H1 (cell line): ENCODE measurements at regions not wholly inside any gene's neighbourhood (a gene's known extent, or its start where the extent isn't known, plus 50 kb on each side); places are given as distances from the start of the nearest gene placed in this dataset.

Source experiments
- CTCF ChIA-PET: fragments of 300-600 bp; sonication (Branson Sonifier 250); formaldehyde crosslinking; loops from one replicate; lab custom pipeline; 2021; ENCODE audit not compliant: partially characterized antibody; lab: Charles Lee
- POLR2A ChIA-PET: fragments of 300-600 bp; sonication (Branson Sonifier 250); formaldehyde crosslinking; loops from one replicate; lab custom pipeline; 2021; ENCODE audit warnings: inconsistent platforms; ENCODE audit not compliant: partially characterized antibody; lab: Charles Lee
- DNase-seq, 2 experiments: peaks; one replicate each; pipeline versions ENCODE4 v3.0.0 to v3.0.0-alpha.2; 2010 to 2022; ENCODE audit warnings: low spot score in 2 of 2, low read depth in 1 of 2, mixed read lengths in 1 of 2
- FAIRE-seq: peaks from 2 replicates; lab custom pipeline; 2011; peaks lifted over from hg19 to GRCh38; lab: Jason Lieb, UNC
- H2AFZ ChIP-seq: 2 replicates; pipeline ENCODE4 v1.8.1; 2012; ENCODE audit warnings: low read length, inconsistent platforms
- H2AK5ac ChIP-seq: 2 replicates; pipeline ENCODE4 v1.6.1; 2013; ENCODE audit warnings: low read depth, low read length
- H2BK120ac ChIP-seq: replicated peaks from 2 replicates; pipeline ENCODE3; 2013; ENCODE audit warnings: low read depth, low read length, inconsistent platforms
- H2BK12ac ChIP-seq: 2 replicates; pipeline ENCODE4 v1.6.1; 2013; ENCODE audit warnings: low read depth, low read length
- H2BK15ac ChIP-seq: 2 replicates; pipeline ENCODE4 v1.6.1; 2013; ENCODE audit warnings: low read length
- H2BK20ac ChIP-seq: 2 replicates; pipeline ENCODE4 v1.6.1; 2013; ENCODE audit warnings: low read length
- H2BK5ac ChIP-seq: 2 replicates; pipeline ENCODE4 v1.6.1; 2013; ENCODE audit warnings: low read depth, low read length
- H3K14ac ChIP-seq: 2 replicates; pipeline ENCODE4 v1.6.1; 2013; ENCODE audit warnings: inconsistent platforms; ENCODE audit not compliant: insufficient read length
- H3K18ac ChIP-seq: 2 replicates; pipeline ENCODE4 v1.6.1; 2013; ENCODE audit warnings: low read length; ENCODE audit errors: extremely low read depth
- H3K23ac ChIP-seq: 2 replicates; pipeline ENCODE4 v1.6.1; 2013; ENCODE audit warnings: inconsistent platforms; ENCODE audit not compliant: insufficient read length
- H3K23me2 ChIP-seq: 2 replicates; pipeline ENCODE4 v1.6.1; 2013; ENCODE audit warnings: low read depth, low read length
- H3K27ac ChIP-seq: 2 replicates; pipeline ENCODE4 v1.6.1; 2011; ENCODE audit warnings: low read depth, low read length, inconsistent platforms
- H3K27me3 ChIP-seq, 4 experiments: replicated peaks in 1 of 4; 1 replicate in 1 of 4; 2 replicates in 3 of 4; pipeline versions ENCODE4 v1.6.1 to v1.8.1; 2011 to 2013; ENCODE audit warnings: low read length in 3 of 4, mild to moderate bottlenecking in 3 of 4, inconsistent platforms in 2 of 4, mixed read lengths in 2 of 4, moderate library complexity in 1 of 4; ENCODE audit not compliant: control insufficient read depth in 3 of 4, insufficient read depth in 3 of 4; ENCODE audit errors: extremely low read depth in 1 of 4
- H3K36me3 ChIP-seq, 4 experiments: 2 replicates each; pipeline versions ENCODE4 v1.6.1 to v1.8.1; 2011 to 2013; ENCODE audit warnings: mild to moderate bottlenecking in 4 of 4, low read length in 3 of 4, moderate library complexity in 2 of 4, control low read depth in 1 of 4, inconsistent platforms in 1 of 4; ENCODE audit not compliant: insufficient read depth in 4 of 4, control insufficient read depth in 2 of 4
- H3K4ac ChIP-seq: replicated peaks from 2 replicates; pipeline ENCODE3; 2013; ENCODE audit warnings: low read length, low read depth, mixed read lengths, inconsistent platforms; ENCODE audit not compliant: insufficient read length
- H3K4me1 ChIP-seq, 4 experiments: replicated peaks in 1 of 4; 1 replicate in 1 of 4; 2 replicates in 3 of 4; pipeline versions ENCODE4 v1.6.1 to v1.8.1; 2011 to 2013; ENCODE audit warnings: low read length in 3 of 4, inconsistent platforms in 2 of 4, mixed read lengths in 1 of 4; ENCODE audit not compliant: insufficient read depth in 4 of 4, control insufficient read depth in 3 of 4
- H3K4me2 ChIP-seq, 2 experiments: 2 replicates each; pipeline versions ENCODE4 v1.6.1 to v1.8.1; 2011 to 2013; ENCODE audit warnings: low read depth in 2 of 2, low read length in 2 of 2, control low read depth in 1 of 2, inconsistent platforms in 1 of 2, mild to moderate bottlenecking in 1 of 2; ENCODE audit not compliant: insufficient read depth in 1 of 2
- H3K4me3 ChIP-seq, 4 experiments: fragments of 200-600, 300-600 bp in 1 of 4; sonication (generic), shearing (Covaris generic), sonication (Bioruptor Twin) in 1 of 4; 2 replicates each; pipeline versions ENCODE4 v1.5.1 to v1.8.1; 2011 to 2016; ENCODE audit warnings: low read length in 4 of 4, low read depth in 3 of 4, control low read depth in 2 of 4, inconsistent platforms in 2 of 4, mild to moderate bottlenecking in 2 of 4, mixed read lengths in 1 of 4, moderate library complexity in 1 of 4; ENCODE audit not compliant: insufficient read depth in 2 of 4; ENCODE audit errors: extremely low read depth in 1 of 4
- H3K56ac ChIP-seq: replicated peaks from 2 replicates; pipeline ENCODE3; 2013; ENCODE audit warnings: low read depth, mild to moderate bottlenecking, mixed read lengths, low read length, inconsistent platforms; ENCODE audit not compliant: insufficient read length
- H3K79me1 ChIP-seq: 2 replicates; pipeline ENCODE4 v1.6.1; 2013; ENCODE audit warnings: low read depth, low read length, control low read depth
- H3K79me2 ChIP-seq, 2 experiments: 2 replicates each; pipeline versions ENCODE4 v1.6.1 to v1.8.1; 2012 to 2013; ENCODE audit warnings: low read length in 2 of 2, mild to moderate bottlenecking in 2 of 2, inconsistent platforms in 1 of 2; ENCODE audit not compliant: insufficient read depth in 2 of 2, control insufficient read depth in 1 of 2
- H3K9ac ChIP-seq, 4 experiments: replicated peaks in 1 of 4; 1 replicate in 1 of 4; 2 replicates in 3 of 4; pipeline versions ENCODE4 v1.6.1 to v1.8.1; 2011 to 2013; ENCODE audit warnings: low read depth in 3 of 4, low read length in 3 of 4, control low read depth in 2 of 4, mild to moderate bottlenecking in 2 of 4, moderate library complexity in 2 of 4, inconsistent platforms in 1 of 4; ENCODE audit errors: extremely low read depth in 1 of 4
- H3K9me3 ChIP-seq, 2 experiments: 2 replicates each; pipeline versions ENCODE4 v1.6.1 to v1.8.1; 2012 to 2013; ENCODE audit warnings: mild to moderate bottlenecking in 2 of 2, moderate library complexity in 2 of 2, control low read depth in 1 of 2, inconsistent platforms in 1 of 2, low read depth in 1 of 2, low read length in 1 of 2, mixed read lengths in 1 of 2; ENCODE audit not compliant: insufficient read depth in 2 of 2
- H4K20me1 ChIP-seq, 2 experiments: replicated peaks in 1 of 2; 2 replicates each; pipeline versions ENCODE3 to v1.8.1; 2011 to 2013; ENCODE audit warnings: inconsistent platforms in 2 of 2, low read length in 2 of 2, mild to moderate bottlenecking in 1 of 2; ENCODE audit not compliant: insufficient read depth in 2 of 2, control insufficient read depth in 1 of 2
- H4K5ac ChIP-seq: 2 replicates; pipeline ENCODE4 v1.6.1; 2013; ENCODE audit warnings: low read length, low read depth, mixed read lengths, inconsistent platforms; ENCODE audit not compliant: insufficient read length
- H4K8ac ChIP-seq: 2 replicates; pipeline ENCODE4 v1.8.0; 2013; ENCODE audit warnings: mild to moderate bottlenecking, moderate library complexity, low read length, inconsistent platforms; ENCODE audit not compliant: insufficient read depth; ENCODE audit errors: extremely low read depth
- H4K91ac ChIP-seq: replicated peaks from 2 replicates; pipeline ENCODE3; 2013; ENCODE audit warnings: low read length, mixed read lengths, inconsistent platforms; ENCODE audit not compliant: insufficient read length
- ASH2L ChIP-seq: fragments of 200-600, 300-600 bp; sonication (generic); IDR thresholded peaks from one replicate; pipeline ENCODE4 v1.7.1; 2017; ENCODE audit warnings: low read length
- WGBS, 2 experiments: shearing (Covaris generic) in 1 of 2; methylation state at CpG; one replicate each; pipeline versions ENCODE4 v1.1.6 to v1.1.7; 2013 to 2015; ENCODE audit warnings: low lambda C conversion rate in 2 of 2, mixed read lengths in 2 of 2, inconsistent platforms in 1 of 2, low coverage in 1 of 2, missing lambda C conversion rate in 1 of 2; ENCODE audit not compliant: insufficient replicate concordance in 2 of 2, insufficient coverage in 1 of 2, insufficient read length in 1 of 2; ENCODE audit errors: extremely low coverage in 1 of 2, missing lambda C conversion rate in 1 of 2; 5-methylcytosine and 5-hydroxymethylcytosine counted together

GRCh38 chr4:179823342-179823741 is 2381.1 kb upstream of the AGA start:
- Histone ChIP-seq H3K27me3 (no peaks in the 10 kb centered on the region), H4K8ac (no peak overlapping the region), H3K4me1 (no peaks in the 10 kb centered on the region), H4K91ac (no peak overlapping the region), H3K36me3 (no peaks in the 10 kb centered on the region), H3K4ac (no peak overlapping the region), H2AK5ac (no peak overlapping the region), H3K27ac (no peak overlapping the region), H2BK20ac (no peak overlapping the region), H4K5ac (no peak overlapping the region), H3K9me3 (no peaks in the 10 kb centered on the region), H4K20me1 (no peaks in the 10 kb centered on the region), H3K18ac (no peak overlapping the region), H3K4me3 (no peak overlapping the region), H3K4me2 (no peak overlapping the region), H3K79me1 (no peaks in the 10 kb centered on the region), H2BK5ac (no peak overlapping the region), H3K23me2 (no peaks in the 10 kb centered on the region), H3K14ac (no peak overlapping the region), H2BK15ac (no peak overlapping the region), H3K23ac (no peak overlapping the region), H3K79me2 (no peaks in the 10 kb centered on the region), H3K56ac (no peak overlapping the region), H3K9ac (no peak overlapping the region), H2BK120ac (no peak overlapping the region), H2AFZ (no peak overlapping the region), H2BK12ac (no peak overlapping the region)
- TF ChIP-seq ASH2L = no peak
- WGBS, 2 experiments = 65% methylated on average over 2 of the region's 2 CpGs; no CpG with 5 or more reads in 1 of the 2 experiments
- FAIRE-seq (no peak), DNase-seq (no peak)
- ChIA-PET POLR2A (no interaction called here), CTCF (no interaction called here)
